Nephron (organoid): ENCODE measurements at regions not wholly inside any gene's neighbourhood (a gene's known extent, or its start where the extent isn't known, plus 50 kb on each side); places are given as distances from the start of the nearest gene placed in this dataset.
A peak's percentile ranks its signal among the peaks of the same experiment; 100 is the strongest.

Experiments
- H3K27ac Mint-ChIP-seq, 3 experiments: 2 replicates each; pipeline ENCODE4 v1.8.0; 2020; ENCODE audit warnings: mixed read lengths in 3 of 3, mild to moderate bottlenecking in 2 of 3, moderate library complexity in 1 of 3
- H3K27me3 Mint-ChIP-seq: 2 replicates; pipeline ENCODE4 v1.8.0; 2021; ENCODE audit warnings: low read depth, mild to moderate bottlenecking, moderate library complexity, mixed read lengths
- H3K36me3 Mint-ChIP-seq: 2 replicates; pipeline ENCODE4 v1.8.0; 2020; ENCODE audit warnings: low read depth, mixed read lengths
- H3K4me1 Mint-ChIP-seq: 2 replicates; pipeline ENCODE4 v1.8.0; 2020; ENCODE audit warnings: mixed read lengths
- H3K4me3 Mint-ChIP-seq, 3 experiments: 2 replicates each; pipeline ENCODE4 v1.8.0; 2020; ENCODE audit warnings: mild to moderate bottlenecking in 3 of 3, mixed read lengths in 3 of 3, moderate library complexity in 2 of 3
- H3K9me3 Mint-ChIP-seq: 2 replicates; pipeline ENCODE4 v1.8.0; 2020; ENCODE audit warnings: mixed read lengths
- CTCF ChIP-seq, 3 experiments: fragments of 200-600 bp; sonication (generic); IDR thresholded peaks; one replicate each; pipeline ENCODE4 v1.5.0; 2021; ENCODE audit warnings: antibody characterized with exemption in 3 of 3; ENCODE audit not compliant: unreplicated experiment in 3 of 3

- H3K4me1 Mint-ChIP-seq = no peaks in the 10 kb centered on the region
- H3K27me3 Mint-ChIP-seq = no peaks in the 10 kb centered on the region
- H3K36me3 Mint-ChIP-seq = no peaks in the 10 kb centered on the region
- TF ChIP-seq CTCF (IDR thresholded peaks at IDR 0.05; ENCODE audit: unreplicated experiment in 3 of 3) = no peak
- H3K27ac Mint-ChIP-seq = no peak overlapping the region
- no peak overlapping the region for H3K4me3 Mint-ChIP-seq
- H3K9me3 Mint-ChIP-seq = no peaks in the 10 kb centered on the region
These were observed 604.8 kb upstream of the RORB start for GRCh38 chr9:73892335-73892734.

GRCh38 chr9:73893230-73893629 lies 603.9 kb upstream of the RORB start:
- H3K9me3 Mint-ChIP-seq = no peaks in the 10 kb centered on the region
- H3K4me1 Mint-ChIP-seq = no peaks in the 10 kb centered on the region
- H3K4me3 Mint-ChIP-seq = no peak overlapping the region
- H3K36me3 Mint-ChIP-seq = no peaks in the 10 kb centered on the region
- TF ChIP-seq CTCF (IDR thresholded peaks at IDR 0.05; ENCODE audit: unreplicated experiment in 3 of 3) = no peak
- H3K27me3 Mint-ChIP-seq = no peaks in the 10 kb centered on the region
- H3K27ac Mint-ChIP-seq = no peak overlapping the region

- Mint-ChIP-seq H3K4me3 (no peak overlapping the region), H3K4me1 (no peaks in the 10 kb centered on the region), H3K27ac (no peak overlapping the region), H3K9me3 (peaks cover 2% of the 10 kb centered on the region), H3K36me3 (no peaks in the 10 kb centered on the region), H3K27me3 (no peaks in the 10 kb centered on the region)
- TF ChIP-seq CTCF (IDR thresholded peaks at IDR 0.05; ENCODE audit: unreplicated experiment in 3 of 3) = no peak
These were observed 601.1 kb upstream of the RORB start for GRCh38 chr9:73896061-73896460.

- Mint-ChIP-seq H3K9me3 (no peaks in the 10 kb centered on the region), H3K27ac (no peak overlapping the region), H3K36me3 (no peaks in the 10 kb centered on the region), H3K4me3 (no peak overlapping the region), H3K27me3 (no peaks in the 10 kb centered on the region), H3K4me1 (no peaks in the 10 kb centered on the region)
- TF ChIP-seq CTCF (IDR thresholded peaks at IDR 0.05; ENCODE audit: unreplicated experiment in 3 of 3) = no peak
These were observed 590.5 kb upstream of the RORB start for GRCh38 chr9:73906671-73907070.

- Mint-ChIP-seq H3K4me3 (no peak overlapping the region), H3K27me3 (peaks cover 4% of the 10 kb centered on the region), H3K4me1 (no peaks in the 10 kb centered on the region), H3K36me3 (no peaks in the 10 kb centered on the region), H3K9me3 (no peaks in the 10 kb centered on the region), H3K27ac (no peak overlapping the region)
- TF ChIP-seq CTCF (IDR thresholded peaks at IDR 0.05; ENCODE audit: unreplicated experiment in 3 of 3) = no peak
These were observed 585.3 kb upstream of the RORB start for GRCh38 chr9:73911804-73912203.

- Mint-ChIP-seq H3K27me3 (peaks cover 4% of the 10 kb centered on the region), H3K27ac (no peak overlapping the region), H3K4me3 (no peak overlapping the region), H3K4me1 (no peaks in the 10 kb centered on the region), H3K9me3 (no peaks in the 10 kb centered on the region), H3K36me3 (no peaks in the 10 kb centered on the region)
- peak; percentile 23 to 38 (median 23) for TF ChIP-seq CTCF (IDR thresholded peaks at IDR 0.05; ENCODE audit: unreplicated experiment in 3 of 3)
These were observed 581.0 kb upstream of the RORB start for GRCh38 chr9:73916016-73916673.
